CD4-positive, alpha-beta T cell treated with Interleukin-15 for 4 hours (primary cell): ENCODE measurements at regions not wholly inside any gene's neighbourhood (a gene's known extent, or its start where the extent isn't known, plus 50 kb on each side); places are given as distances from the start of the nearest gene placed in this dataset.

ENCODE experiments used
- DNase-seq: peaks from one replicate; pipeline ENCODE4 v3.0.0-alpha.2; 2020; ENCODE audit warnings: low spot score

- no peak for DNase-seq
Observed at GRCh38 chr6:105492706-105493673, 90.1 kb upstream of the PREP start.

GRCh38 chr6:105489216-105489530, 86.3 kb upstream of the PREP start:
- DNase-seq: no peak

- no peak for DNase-seq
Observed at GRCh38 chr6:105488516-105489215, 85.8 kb upstream of the PREP start.

- DNase-seq: no peak
Observed at GRCh38 chr6:105487040-105487790, 84.3 kb upstream of the PREP start.

- DNase-seq: no peak
Observed at GRCh38 chr6:105485456-105485855, 82.6 kb upstream of the PREP start.

- peak; percentile 63 for DNase-seq
Observed at GRCh38 chr6:105484238-105485161, 81.6 kb upstream of the PREP start.

GRCh38 chr6:105483492-105483891, 80.6 kb upstream of the PREP start:
- no peak for DNase-seq

GRCh38 chr6:105482921-105483320, 80.0 kb upstream of the PREP start:
- DNase-seq: no peak

- no peak for DNase-seq
Observed at GRCh38 chr6:105482227-105482844, 79.5 kb upstream of the PREP start.

- DNase-seq: no peak
Observed at GRCh38 chr6:105476978-105477377, 74.1 kb upstream of the PREP start.

GRCh38 chr6:105474234-105474633, 71.4 kb upstream of the PREP start:
- no peak for DNase-seq

GRCh38 chr6:105469946-105470345, 67.1 kb upstream of the PREP start:
- no peak for DNase-seq

- no peak for DNase-seq
Observed at GRCh38 chr6:105468850-105469249, 66.0 kb upstream of the PREP start.

GRCh38 chr6:105460860-105461259, 58.0 kb upstream of the PREP start:
- DNase-seq: no peak

- no peak for DNase-seq
Observed at GRCh38 chr6:105459864-105460263, 57.0 kb upstream of the PREP start.

- DNase-seq: peak; percentile 43
Observed at GRCh38 chr6:105459049-105459448, 56.2 kb upstream of the PREP start.

GRCh38 chr6:105458551-105458950, 55.7 kb upstream of the PREP start:
- DNase-seq: peak; percentile 23

GRCh38 chr6:105458084-105458483, 55.2 kb upstream of the PREP start:
- DNase-seq: no peak

- DNase-seq: no peak
Observed at GRCh38 chr6:105453968-105454367, 51.1 kb upstream of the PREP start.

- peak; percentile 66 for DNase-seq
Observed at GRCh38 chr6:105452924-105453756, 50.3 kb upstream of the PREP start.
